Right hindlimb (tissue), 1 donor: ENCODE measurements at regions not wholly inside any gene's neighbourhood (a gene's known extent, or its start where the extent isn't known, plus 50 kb on each side); places are given as distances from the start of the nearest gene placed in this dataset.
"Not testable (repeated sequence)": the region's sequence is repeated elsewhere in the genome, so short reads cannot be mapped to it uniquely, and the experiment has no call there.

Experiments
- DNase-seq: peaks from one replicate; pipeline ENCODE4 v3.0.0-alpha.2; 2018

- DNase-seq: no peak
Measured at GRCh38 chr12:127589541-127589940, 677.4 kb upstream of the TMEM132C start.

GRCh38 chr12:127590868-127591267, 676.1 kb upstream of the TMEM132C start:
- no peak for DNase-seq

DNA sequence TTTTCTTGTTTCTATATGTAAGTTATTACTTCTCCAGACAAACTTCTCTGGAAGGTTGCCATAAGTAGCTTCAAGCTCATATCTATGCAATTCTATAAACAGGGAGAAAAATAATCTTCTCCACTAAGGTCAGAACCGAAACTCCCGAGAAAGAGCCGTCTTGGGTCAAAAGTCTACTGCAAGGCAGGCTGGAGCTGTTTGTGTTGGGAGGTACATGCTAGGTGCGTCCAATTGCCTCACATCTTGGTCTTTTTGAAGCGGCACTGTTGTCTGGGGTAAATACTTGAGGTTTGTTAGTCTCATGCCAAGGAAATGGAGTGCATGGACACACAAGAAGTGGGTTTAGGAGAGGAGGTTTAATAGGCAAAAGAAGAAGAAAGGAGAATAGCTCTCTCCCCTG, 674.7 kb upstream of the TMEM132C start:
- DNase-seq: no peak

GRCh38 chr12:127594351-127594970, 672.5 kb upstream of the TMEM132C start:
- DNase-seq: no peak

DNA sequence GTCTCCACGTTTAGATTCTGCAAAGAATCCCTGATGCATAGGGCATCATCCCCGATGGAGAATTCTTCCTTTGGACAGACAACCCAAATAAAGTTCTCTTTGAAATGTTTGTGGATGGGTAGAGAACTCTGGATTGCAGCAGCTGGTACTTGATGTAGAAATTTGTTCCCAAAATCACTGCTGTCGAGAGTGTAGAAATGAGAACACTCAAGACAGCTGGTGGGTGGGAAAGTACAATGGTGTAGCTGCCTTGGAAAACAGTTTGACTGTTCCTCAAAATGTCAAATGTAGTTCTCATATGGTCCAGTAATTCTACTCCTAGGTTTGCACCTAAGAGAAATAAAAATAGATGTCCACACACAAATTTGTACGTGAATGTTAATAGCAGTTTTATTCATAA, 671.5 kb upstream of the TMEM132C start:
- DNase-seq: no peak

DNA sequence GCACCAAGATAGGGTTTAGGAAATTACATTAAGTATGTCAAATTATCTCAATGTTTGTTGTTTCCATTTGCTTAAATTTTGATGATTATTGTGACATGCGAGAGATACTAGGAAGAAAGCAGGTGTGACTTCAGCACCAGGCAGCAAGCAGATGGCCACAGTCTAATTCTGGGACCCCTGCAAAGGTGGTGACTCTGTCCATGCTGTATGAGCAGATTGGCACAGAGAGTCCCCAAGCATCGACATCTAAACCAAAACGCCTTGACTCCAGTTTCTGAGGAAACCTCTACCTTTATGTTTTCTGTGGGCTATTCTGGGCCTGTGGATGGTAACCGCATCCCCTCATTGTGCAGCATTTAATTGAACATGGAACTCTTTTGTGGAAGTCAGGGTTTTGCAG, 670.1 kb upstream of the TMEM132C start:
- no peak for DNase-seq

DNA sequence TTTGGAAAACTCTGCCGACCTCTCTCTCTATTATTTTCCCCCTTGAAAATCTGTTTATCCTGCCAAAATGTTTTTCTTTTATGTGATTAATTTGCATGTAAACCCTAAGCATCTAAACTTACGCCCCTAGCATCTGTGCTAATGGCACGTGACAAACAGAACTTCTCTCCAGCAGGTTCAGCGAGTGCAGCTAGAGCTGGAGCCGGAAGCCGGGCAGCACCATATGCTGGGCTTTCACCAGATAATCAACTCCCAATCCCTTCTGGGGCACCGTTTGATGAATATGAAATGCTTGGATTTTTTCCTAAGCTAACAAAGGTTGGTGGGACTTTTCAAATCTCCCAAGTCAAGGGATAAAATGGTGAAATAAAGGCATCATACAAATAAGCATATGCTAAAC, 667.5 kb upstream of the TMEM132C start:
- no peak for DNase-seq

DNA sequence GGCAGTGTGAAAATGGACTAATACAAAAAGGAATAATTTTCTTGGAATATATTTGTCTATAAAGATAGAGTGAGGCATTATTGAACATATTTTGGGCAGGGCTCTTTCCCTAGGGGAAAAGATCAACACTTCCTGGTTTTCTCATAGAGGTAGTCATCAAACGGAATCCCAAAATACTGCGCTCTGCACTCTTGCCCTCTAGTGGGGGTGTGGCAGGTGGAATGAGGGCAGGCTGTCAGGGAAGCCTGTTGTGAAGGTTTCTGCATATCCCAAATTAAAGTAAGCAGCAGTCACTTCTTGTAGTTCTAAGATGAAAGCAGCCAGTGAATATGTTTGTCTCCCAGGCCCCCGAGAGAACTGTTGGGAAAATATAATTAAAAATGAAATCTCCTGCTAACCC, 666.8 kb upstream of the TMEM132C start:
- DNase-seq: no peak

DNA sequence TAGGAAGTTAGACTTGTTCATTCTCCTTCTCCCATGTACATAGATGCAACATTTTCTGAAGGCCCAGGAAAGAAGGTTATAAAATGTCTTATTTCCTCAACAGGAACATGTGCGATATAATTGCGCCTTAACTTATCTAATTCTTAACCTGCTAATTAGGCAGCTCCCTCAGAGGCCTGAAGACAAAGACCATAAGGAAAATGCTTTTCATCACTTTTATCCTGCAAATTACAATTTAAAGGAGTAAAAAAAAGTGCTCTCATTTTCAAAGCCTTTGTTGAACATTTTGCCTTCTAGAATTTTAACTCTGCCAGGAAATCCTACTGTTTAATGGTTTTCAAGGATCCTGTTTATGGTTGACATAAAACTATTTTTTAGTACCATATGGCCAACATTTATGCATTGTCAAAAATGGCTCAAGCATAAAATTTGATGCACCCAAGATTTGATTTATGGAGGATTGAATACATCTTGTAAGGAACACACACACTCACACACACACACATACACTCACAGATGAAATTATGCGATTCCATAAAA, 660.4 kb upstream of the TMEM132C start:
- DNase-seq: no peak

GRCh38 chr12:127607146-127607725, 659.7 kb upstream of the TMEM132C start:
- DNase-seq: no peak

DNA sequence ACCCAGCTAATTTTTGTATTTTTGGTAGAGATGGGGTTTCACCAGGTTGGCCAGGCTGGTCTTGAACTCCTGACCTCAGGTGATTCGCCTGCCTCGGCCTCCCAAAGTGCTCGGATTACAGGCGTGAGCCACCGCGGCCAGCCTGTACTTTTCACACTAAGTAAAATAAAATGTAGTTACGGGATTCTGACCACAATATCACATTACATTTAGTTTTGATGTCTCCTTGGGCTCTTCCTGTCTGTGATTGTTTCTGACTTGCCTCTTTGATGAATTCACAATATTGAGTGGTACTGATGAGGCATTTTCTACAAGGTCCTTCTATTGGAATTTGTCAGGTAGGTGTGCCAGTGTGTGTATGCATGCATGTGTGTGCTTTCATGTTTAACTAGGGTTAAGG, 658.6 kb upstream of the TMEM132C start:
- DNase-seq: not testable (repeated sequence)

GRCh38 chr12:127613056-127613455, 653.9 kb upstream of the TMEM132C start:
- DNase-seq: no peak

DNA sequence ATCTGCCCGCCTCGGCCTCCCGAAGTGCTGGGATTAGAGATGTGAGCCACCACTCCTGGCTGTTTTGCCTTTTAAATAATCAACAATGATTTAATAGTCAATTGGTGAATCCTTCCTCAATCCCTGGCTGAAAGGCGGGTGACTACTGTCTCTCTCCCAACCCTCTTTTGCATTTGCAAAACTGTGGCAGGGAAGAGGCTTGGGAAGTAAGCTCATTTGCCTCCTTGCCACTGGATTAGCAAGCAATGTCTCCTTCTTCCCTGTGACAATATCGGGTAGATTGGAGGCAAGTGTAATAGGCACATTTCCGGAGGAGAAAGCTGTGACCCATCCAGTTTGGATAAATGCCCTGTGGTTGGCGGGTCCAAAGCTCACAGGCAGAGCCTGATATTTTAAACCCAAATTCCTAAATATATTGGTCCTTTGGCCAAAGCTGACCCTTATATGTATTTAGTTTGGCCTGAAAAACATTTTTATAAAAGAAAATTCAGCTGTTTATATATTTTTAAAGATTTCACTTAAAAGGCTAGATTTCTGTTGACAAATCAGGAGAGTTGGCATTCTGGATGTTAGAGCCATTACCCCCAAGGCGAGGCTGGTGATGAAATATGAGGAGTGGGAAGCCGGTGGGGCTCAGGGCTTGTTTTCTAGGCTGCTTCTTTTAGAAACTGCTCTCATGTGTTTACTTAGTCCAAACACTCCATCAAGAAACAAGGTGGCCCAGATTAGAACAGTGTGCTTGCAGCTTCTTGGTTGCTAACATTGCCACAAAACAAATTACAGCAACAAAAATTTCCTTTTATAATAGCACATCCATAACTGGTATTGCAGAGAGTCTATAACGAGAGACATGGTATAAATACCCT, 646.9 kb upstream of the TMEM132C start:
- no peak for DNase-seq

DNA sequence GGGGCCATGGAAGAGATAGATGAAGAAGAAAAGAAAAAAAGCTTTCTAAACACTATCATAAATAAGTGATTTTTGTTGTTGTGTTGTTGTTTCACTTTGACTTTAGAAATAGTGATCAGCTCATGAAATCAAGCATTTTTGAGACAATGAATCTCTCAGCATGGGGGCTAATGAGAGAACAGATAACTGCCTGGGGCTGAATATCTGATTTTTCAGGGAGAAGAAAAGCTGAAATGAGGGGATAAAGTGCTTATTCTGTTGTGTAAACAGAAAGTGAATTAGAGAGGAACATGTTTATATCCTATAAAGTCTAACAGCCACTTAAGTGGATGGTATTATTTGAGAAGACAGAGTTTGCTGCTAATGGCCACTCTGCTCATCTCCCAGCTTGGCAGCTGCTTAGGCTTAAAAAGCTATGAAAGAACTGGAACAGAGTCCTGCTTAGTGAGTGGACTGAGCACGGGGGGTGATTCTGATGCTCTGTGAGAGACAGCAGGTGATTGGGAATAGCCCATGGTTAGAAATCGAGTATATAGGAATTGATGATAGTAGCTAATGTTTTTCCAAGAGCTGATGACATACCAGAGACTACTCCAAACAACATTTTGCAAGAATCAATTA, 646.1 kb upstream of the TMEM132C start:
- no peak for DNase-seq

DNA sequence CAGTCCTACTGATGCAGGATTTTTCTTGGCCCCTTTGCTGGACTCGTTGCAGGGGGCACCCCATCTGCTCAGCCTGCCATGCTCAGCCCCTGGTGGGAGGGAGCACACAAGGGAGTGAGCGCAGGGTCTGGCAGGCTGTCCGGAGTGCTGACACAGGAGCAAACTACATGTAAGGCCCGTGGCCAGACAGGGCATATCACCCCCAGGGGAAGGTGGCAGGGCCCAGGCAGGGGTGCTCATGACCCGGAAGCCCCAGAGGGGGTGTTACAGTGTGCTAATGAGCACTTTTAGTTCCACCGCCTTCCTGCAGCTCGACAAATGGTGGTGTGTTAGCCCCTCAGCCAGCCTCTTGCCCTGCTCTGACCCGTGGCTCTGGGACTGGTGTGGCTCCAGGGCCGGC, 645.6 kb upstream of the TMEM132C start:
- no peak for DNase-seq

- no peak for DNase-seq
Measured at GRCh38 chr12:127623362-127623761, 643.6 kb upstream of the TMEM132C start.

DNA sequence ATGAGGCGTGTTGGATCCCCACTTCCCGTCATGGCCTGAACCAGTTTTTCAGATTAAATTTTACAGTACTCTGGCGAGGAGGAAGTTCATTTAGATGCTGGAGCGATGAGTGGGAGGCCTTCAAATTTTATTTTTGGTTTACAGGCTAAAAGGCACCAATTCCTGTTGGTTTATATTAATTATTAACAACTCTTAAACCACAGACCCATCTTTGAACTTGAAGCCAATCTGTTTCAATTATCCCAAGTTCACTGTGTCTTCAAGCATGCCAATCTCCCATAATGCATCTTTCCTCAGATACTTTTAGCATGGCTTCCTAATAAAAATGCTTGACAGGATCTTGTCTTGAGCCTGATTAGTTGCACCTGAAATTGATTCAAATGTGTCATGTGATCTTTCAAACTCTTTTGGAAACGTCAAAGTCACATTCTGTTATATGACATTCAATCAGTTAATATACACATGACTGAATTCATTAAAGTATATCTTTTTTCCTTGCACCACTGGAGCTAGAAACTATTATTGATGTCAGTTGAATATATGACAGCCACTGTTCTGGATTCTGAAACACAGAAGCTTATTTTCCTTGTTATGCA, 641.7 kb upstream of the TMEM132C start:
- DNase-seq: no peak

DNA sequence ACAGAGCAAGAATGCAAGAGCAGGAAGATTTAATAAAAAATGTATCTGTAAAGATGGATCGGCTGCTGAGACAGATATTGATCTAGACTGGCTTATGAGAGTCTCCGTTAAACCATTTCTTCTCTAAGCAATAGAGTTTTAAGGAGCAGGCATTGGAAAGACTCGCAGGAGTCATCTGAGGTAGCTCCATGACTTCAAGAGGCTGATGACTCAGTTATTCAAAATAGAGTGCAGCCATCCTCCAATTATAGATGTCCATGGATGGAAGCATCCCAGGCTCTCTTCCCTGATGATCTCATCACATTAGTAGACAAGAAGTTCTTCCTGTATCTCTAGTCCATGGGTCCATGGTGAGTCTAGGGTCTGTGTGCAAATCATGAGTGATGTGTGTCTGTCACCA, 638.3 kb upstream of the TMEM132C start:
- DNase-seq: no peak

- DNase-seq: no peak
Measured at GRCh38 chr12:127629066-127629820, 637.7 kb upstream of the TMEM132C start.

DNA sequence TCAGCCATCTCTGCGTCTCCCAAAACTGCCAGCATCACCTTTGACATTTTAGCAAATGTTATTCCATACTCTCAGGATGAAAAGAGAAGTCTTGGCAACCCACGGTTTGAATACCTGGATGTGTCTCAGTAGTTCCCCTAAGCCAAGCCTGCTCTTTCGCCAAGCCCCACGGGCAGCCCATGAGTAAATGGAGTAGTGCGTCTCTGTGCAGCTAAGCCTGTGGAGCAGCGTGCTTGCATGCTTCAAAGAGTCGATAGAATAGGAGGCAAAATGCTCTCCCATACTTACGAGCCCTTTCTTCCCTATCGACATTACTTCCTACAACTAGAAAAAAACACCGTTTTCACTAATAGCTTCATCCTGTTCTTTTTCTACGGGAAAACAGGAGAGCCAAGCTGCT, 634.5 kb upstream of the TMEM132C start:
- DNase-seq: no peak

GRCh38 chr12:127635838-127636237, 631.1 kb upstream of the TMEM132C start:
- DNase-seq: no peak

GRCh38 chr12:127636882-127637281, 630.1 kb upstream of the TMEM132C start:
- no peak for DNase-seq
